Left lung (tissue), 4 donors: ENCODE measurements at regions not wholly inside any gene's neighbourhood (a gene's known extent, or its start where the extent isn't known, plus 50 kb on each side); places are given as distances from the start of the nearest gene placed in this dataset.

Experiments
- ATAC-seq: fragments of 200-7000 bp; cut with Tn5 transposase; one replicate; pipeline ENCODE4 v1.9.1; 2020; ENCODE audit warnings: moderate library complexity
- DNase-seq, 4 donors: peaks; one replicate each; pipeline ENCODE4 v3.0.0-alpha.2; 2013 to 2020
- H3K27ac ChIP-seq, 2 donors: fragments of 200-600 bp; sonication (generic) in 1 of 2; one replicate each; pipeline versions ENCODE4 v1.5.0 to v1.8.0; 2020 to 2021
- H3K27me3 ChIP-seq, 2 donors: fragments of 200-600 bp; sonication (generic) in 1 of 2; one replicate each; pipeline versions ENCODE4 v1.5.0 to v1.8.0; 2020 to 2021
- H3K36me3 ChIP-seq, 2 donors: fragments of 200-600 bp; sonication (generic) in 1 of 2; one replicate each; pipeline versions ENCODE4 v1.5.0 to v1.8.0; 2020 to 2021
- H3K4me1 ChIP-seq, 2 donors: fragments of 200-600 bp; one replicate each; pipeline ENCODE4 v1.8.0; 2021
- H3K4me3 ChIP-seq, 2 donors: fragments of 200-600 bp; sonication (generic) in 1 of 2; one replicate each; pipeline versions ENCODE4 v1.5.0 to v1.8.0; 2020 to 2021; ENCODE audit warnings: mild to moderate bottlenecking in 1 of 2
- H3K9me3 ChIP-seq, 2 donors: fragments of 200-600 bp; sonication (generic) in 1 of 2; one replicate each; pipeline versions ENCODE4 v1.5.0 to v1.8.0; 2020 to 2021
- CTCF ChIP-seq, 2 donors: fragments of 200-600 bp; sonication (generic) in 1 of 2; IDR thresholded peaks; one replicate each; pipeline versions ENCODE4 v1.5.0 to v1.8.0; 2021; ENCODE audit warnings: antibody characterized with exemption in 2 of 2
- intact Hi-C, 2 donors: fragments of 100-400 bp; cut with DNase I; formaldehyde crosslinking; loops; one replicate each; pipeline versions ENCODE4 v1.11.2 to v1.14.2; 2022
- donor health status: DM: no; HTN: yes; CAD: no.
- donor health status: DM: no; HTN: no; CAD: no.

- Histone ChIP-seq H3K27me3 (no peaks in the 10 kb centered on the region), H3K36me3 (no peaks in the 10 kb centered on the region), H3K4me1 (no peaks in the 10 kb centered on the region), H3K9me3 (peaks cover 0 to 3% of the 10 kb centered on the region in 2 donors), H3K27ac (no peak overlapping the region), H3K4me3 (no peak overlapping the region)
- ATAC-seq (no peak), DNase-seq (no peak)
- TF ChIP-seq CTCF (IDR thresholded peaks at IDR 0.05): no peak
- intact Hi-C loops: no loop called here
Measured at GRCh38 chr4:141395919-141396318, 175.2 kb downstream of the ZNF330 start.

DNA sequence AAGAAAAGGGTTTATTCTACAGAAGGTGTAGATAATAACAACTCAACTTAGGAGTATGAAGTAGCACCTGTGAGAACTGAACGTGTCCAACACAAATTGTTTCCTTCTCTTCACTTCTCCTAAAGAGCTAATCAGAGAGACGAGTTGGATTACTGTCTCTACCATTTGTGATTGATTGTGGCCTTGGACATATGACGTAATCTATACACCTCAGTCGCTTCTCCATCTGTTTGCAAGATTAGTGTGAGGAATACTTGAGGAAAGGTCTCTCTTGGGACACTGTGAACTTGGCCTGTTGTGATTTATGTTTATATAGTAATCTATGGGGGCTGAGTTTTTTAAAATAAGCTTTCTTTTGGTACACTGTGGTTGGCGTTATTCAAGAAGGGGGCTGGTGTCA lies 182.0 kb downstream of the ZNF330 start:
- no peaks in the 10 kb centered on the region for H3K36me3 ChIP-seq
- no peaks in the 10 kb centered on the region for H3K27me3 ChIP-seq
- H3K4me3 ChIP-seq: no peak overlapping the region
- peaks cover 0 to 3% of the 10 kb centered on the region in 2 donors for H3K9me3 ChIP-seq
- ATAC-seq (no peak), DNase-seq (no peak)
- no peaks in the 10 kb centered on the region for H3K4me1 ChIP-seq
- no peak for TF ChIP-seq CTCF (IDR thresholded peaks at IDR 0.05)
- no peak overlapping the region for H3K27ac ChIP-seq
- intact Hi-C loops: no loop called here

- Histone ChIP-seq H3K36me3 (no peaks in the 10 kb centered on the region), H3K9me3 (peaks cover 0 to 2% of the 10 kb centered on the region in 2 donors), H3K4me3 (no peak overlapping the region), H3K27me3 (no peaks in the 10 kb centered on the region), H3K4me1 (no peaks in the 10 kb centered on the region), H3K27ac (no peak overlapping the region)
- intact Hi-C loops: no loop called here
- no peak for TF ChIP-seq CTCF (IDR thresholded peaks at IDR 0.05)
- DNase-seq (no peak), ATAC-seq (no peak)
Measured at GRCh38 chr4:141403782-141404181, 183.1 kb downstream of the ZNF330 start.

GRCh38 chr4:141406237-141406636 lies 185.5 kb downstream of the ZNF330 start:
- H3K4me3 ChIP-seq: no peak overlapping the region
- H3K27ac ChIP-seq: no peak overlapping the region
- H3K9me3 ChIP-seq: no peaks in the 10 kb centered on the region
- ATAC-seq (no peak), DNase-seq (no peak)
- TF ChIP-seq CTCF (IDR thresholded peaks at IDR 0.05): no peak
- H3K27me3 ChIP-seq: no peaks in the 10 kb centered on the region
- no peaks in the 10 kb centered on the region for H3K4me1 ChIP-seq
- no peaks in the 10 kb centered on the region for H3K36me3 ChIP-seq
- intact Hi-C loops: no loop called here

- no peaks in the 10 kb centered on the region for H3K27me3 ChIP-seq
- ATAC-seq (no peak), DNase-seq (no peak)
- H3K4me3 ChIP-seq: no peak overlapping the region
- H3K27ac ChIP-seq: no peak overlapping the region
- TF ChIP-seq CTCF (IDR thresholded peaks at IDR 0.05): no peak
- no peaks in the 10 kb centered on the region for H3K4me1 ChIP-seq
- H3K9me3 ChIP-seq: no peaks in the 10 kb centered on the region
- H3K36me3 ChIP-seq: no peaks in the 10 kb centered on the region
- intact Hi-C loops: no loop called here
Measured at GRCh38 chr4:141409556-141409955, 188.9 kb downstream of the ZNF330 start.
